K562 (cell line): ENCODE measurements at regions not wholly inside any gene's neighbourhood (a gene's known extent, or its start where the extent isn't known, plus 50 kb on each side); places are given as distances from the start of the nearest gene placed in this dataset.

Source experiments
- FIP1L1 ChIP-seq: fragments of 200-400 bp; formaldehyde crosslinking; IDR thresholded peaks from 2 replicates; pipeline ENCODE4 v1.6.1; 2018; ENCODE audit warnings: mild to moderate bottlenecking, low read depth, low read length; ENCODE audit not compliant: poor library complexity, severe bottlenecking
- KDM1A ChIP-seq, 2 experiments: fragments of 450-650 bp; IDR thresholded peaks; 2 replicates each; pipeline ENCODE4 v1.6.1; 2016; ENCODE audit warnings: mild to moderate bottlenecking in 2 of 2
- TAL1 ChIP-seq: fragments of 450-650 bp; IDR thresholded peaks from 2 replicates; pipeline ENCODE4 v1.6.1; 2016; ENCODE audit warnings: mild to moderate bottlenecking
- ZNF780A ChIP-seq: fragments of 250-450 bp; sonication (Bioruptor Pico); IDR thresholded peaks from 2 replicates; pipeline ENCODE4 v1.5.0; 2021; ENCODE audit warnings: mild to moderate bottlenecking
- TF ChIP-seq, protein P1 (sequence below), 2 experiments: fragments of 450-650 bp in 1 of 2; sonication (generic) in 1 of 2; formaldehyde crosslinking; conservative IDR thresholded peaks; 2 replicates each; pipeline versions ENCODE4 v1.4.0 to v1.8.1; 2020 to 2022; ENCODE audit warnings: mild to moderate bottlenecking in 1 of 2, missing genetic modification reagents in 1 of 2
- TF ChIP-seq, protein P2 (sequence below), 2 experiments: fragments of 450-650 bp in 1 of 2; sonication (generic) in 1 of 2; formaldehyde crosslinking in 1 of 2; IDR thresholded peaks; 2 replicates each; pipeline versions ENCODE4 v1.7.1 to v1.9.0; 2016 to 2022; ENCODE audit warnings: inconsistent platforms in 1 of 2, mild to moderate bottlenecking in 1 of 2, missing genetic modification reagents in 1 of 2

DNA sequence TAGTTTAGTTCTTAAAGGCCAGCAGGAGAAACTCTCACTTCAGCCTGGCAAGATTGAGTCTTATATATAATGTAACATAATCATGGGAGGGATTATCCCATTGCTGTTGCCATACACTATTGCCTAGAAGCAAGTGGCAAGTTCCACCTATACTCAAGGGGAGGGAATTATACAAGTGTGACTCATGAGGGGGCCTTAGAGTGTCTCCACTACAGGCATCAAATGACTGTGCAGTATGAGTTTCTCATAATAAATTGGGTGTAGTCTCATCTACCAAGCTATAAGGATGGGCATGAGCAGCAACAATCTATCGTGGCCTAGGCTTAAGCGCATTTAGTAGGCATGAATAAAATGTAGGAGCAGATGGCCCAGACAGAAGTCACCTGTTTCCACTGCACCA, 89.1 kb upstream of the C1GALT1C1 start (continued):
- TF ChIP-seq, protein P1, sequence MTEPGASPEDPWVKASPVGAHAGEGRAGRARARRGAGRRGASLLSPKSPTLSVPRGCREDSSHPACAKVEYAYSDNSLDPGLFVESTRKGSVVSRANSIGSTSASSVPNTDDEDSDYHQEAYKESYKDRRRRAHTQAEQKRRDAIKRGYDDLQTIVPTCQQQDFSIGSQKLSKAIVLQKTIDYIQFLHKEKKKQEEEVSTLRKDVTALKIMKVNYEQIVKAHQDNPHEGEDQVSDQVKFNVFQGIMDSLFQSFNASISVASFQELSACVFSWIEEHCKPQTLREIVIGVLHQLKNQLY (CRISPR knock-in tag; conservative IDR thresholded peaks at IDR 0.05) = no peak
- TF ChIP-seq, protein P2, sequence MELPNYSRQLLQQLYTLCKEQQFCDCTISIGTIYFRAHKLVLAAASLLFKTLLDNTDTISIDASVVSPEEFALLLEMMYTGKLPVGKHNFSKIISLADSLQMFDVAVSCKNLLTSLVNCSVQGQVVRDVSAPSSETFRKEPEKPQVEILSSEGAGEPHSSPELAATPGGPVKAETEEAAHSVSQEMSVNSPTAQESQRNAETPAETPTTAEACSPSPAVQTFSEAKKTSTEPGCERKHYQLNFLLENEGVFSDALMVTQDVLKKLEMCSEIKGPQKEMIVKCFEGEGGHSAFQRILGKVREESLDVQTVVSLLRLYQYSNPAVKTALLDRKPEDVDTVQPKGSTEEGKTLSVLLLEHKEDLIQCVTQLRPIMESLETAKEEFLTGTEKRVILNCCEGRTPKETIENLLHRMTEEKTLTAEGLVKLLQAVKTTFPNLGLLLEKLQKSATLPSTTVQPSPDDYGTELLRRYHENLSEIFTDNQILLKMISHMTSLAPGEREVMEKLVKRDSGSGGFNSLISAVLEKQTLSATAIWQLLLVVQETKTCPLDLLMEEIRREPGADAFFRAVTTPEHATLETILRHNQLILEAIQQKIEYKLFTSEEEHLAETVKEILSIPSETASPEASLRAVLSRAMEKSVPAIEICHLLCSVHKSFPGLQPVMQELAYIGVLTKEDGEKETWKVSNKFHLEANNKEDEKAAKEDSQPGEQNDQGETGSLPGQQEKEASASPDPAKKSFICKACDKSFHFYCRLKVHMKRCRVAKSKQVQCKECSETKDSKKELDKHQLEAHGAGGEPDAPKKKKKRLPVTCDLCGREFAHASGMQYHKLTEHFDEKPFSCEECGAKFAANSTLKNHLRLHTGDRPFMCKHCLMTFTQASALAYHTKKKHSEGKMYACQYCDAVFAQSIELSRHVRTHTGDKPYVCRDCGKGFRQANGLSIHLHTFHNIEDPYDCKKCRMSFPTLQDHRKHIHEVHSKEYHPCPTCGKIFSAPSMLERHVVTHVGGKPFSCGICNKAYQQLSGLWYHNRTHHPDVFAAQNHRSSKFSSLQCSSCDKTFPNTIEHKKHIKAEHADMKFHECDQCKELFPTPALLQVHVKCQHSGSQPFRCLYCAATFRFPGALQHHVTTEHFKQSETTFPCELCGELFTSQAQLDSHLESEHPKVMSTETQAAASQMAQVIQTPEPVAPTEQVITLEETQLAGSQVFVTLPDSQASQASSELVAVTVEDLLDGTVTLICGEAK (IDR thresholded peaks at IDR 0.05) = no peak
- TF ChIP-seq, protein P2 (CRISPR knock-in tag; IDR thresholded peaks at IDR 0.05) = no peak
- TF ChIP-seq FIP1L1 (no peak), ZNF780A (CRISPR knock-in tag) (no peak), TAL1 (no peak), KDM1A (IDR thresholded peaks at IDR 0.05) (no peak)
